ENCODE measurements at regions not wholly inside any gene's neighbourhood (a gene's known extent, or its start where the extent isn't known, plus 50 kb on each side); places are given as distances from the start of the nearest gene placed in this dataset.

GRCh38 chr1:232558954-232559353 lies 71.0 kb downstream of the SIPA1L2 start:
- TF ChIP-seq, protein P1, sequence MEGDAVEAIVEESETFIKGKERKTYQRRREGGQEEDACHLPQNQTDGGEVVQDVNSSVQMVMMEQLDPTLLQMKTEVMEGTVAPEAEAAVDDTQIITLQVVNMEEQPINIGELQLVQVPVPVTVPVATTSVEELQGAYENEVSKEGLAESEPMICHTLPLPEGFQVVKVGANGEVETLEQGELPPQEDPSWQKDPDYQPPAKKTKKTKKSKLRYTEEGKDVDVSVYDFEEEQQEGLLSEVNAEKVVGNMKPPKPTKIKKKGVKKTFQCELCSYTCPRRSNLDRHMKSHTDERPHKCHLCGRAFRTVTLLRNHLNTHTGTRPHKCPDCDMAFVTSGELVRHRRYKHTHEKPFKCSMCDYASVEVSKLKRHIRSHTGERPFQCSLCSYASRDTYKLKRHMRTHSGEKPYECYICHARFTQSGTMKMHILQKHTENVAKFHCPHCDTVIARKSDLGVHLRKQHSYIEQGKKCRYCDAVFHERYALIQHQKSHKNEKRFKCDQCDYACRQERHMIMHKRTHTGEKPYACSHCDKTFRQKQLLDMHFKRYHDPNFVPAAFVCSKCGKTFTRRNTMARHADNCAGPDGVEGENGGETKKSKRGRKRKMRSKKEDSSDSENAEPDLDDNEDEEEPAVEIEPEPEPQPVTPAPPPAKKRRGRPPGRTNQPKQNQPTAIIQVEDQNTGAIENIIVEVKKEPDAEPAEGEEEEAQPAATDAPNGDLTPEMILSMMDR (IDR thresholded peaks at IDR 0.05; ENCODE audit: poor library complexity, severe bottlenecking): no peak
- TF ChIP-seq SMC3 (conservative IDR thresholded peaks at IDR 0.05; ENCODE audit: poor library complexity) (no peak), MXI1 (conservative IDR thresholded peaks at IDR 0.05; ENCODE audit: poor library complexity, severe bottlenecking) (no peak)
